HFFc6 (cell line): ENCODE measurements at regions not wholly inside any gene's neighbourhood (a gene's known extent, or its start where the extent isn't known, plus 50 kb on each side); places are given as distances from the start of the nearest gene placed in this dataset.
A peak's percentile ranks its signal among the peaks of the same experiment; 100 is the strongest.

ENCODE experiments used
- DNase-seq: peaks from one replicate; pipeline ENCODE4 v3.0.0-alpha.2; 2018
- H3K27ac Mint-ChIP-seq: 2 replicates; pipeline ENCODE4 v1.8.0; 2020; ENCODE audit warnings: mild to moderate bottlenecking, mixed read lengths
- H3K27me3 Mint-ChIP-seq: 2 replicates; pipeline ENCODE4 v1.8.0; 2021; ENCODE audit warnings: mild to moderate bottlenecking, moderate library complexity, mixed read lengths; ENCODE audit not compliant: insufficient read depth
- H3K36me3 Mint-ChIP-seq: 2 replicates; pipeline ENCODE4 v1.8.0; 2021; ENCODE audit warnings: low read depth, mixed read lengths
- H3K4me1 Mint-ChIP-seq: 2 replicates; pipeline ENCODE4 v1.8.0; 2020; ENCODE audit warnings: low read depth, mixed read lengths
- H3K4me3 Mint-ChIP-seq: 2 replicates; pipeline ENCODE4 v1.8.0; 2020; ENCODE audit warnings: mild to moderate bottlenecking, moderate library complexity, mixed read lengths
- H3K9me3 Mint-ChIP-seq: 2 replicates; pipeline ENCODE4 v1.8.0; 2020; ENCODE audit warnings: mild to moderate bottlenecking, mixed read lengths
- TF ChIP-seq, protein P1 (sequence below): fragments of 200-600 bp; sonication (generic); IDR thresholded peaks from 2 replicates; pipeline ENCODE4 v1.5.0; 2021; ENCODE audit warnings: antibody characterized with exemption, mild to moderate bottlenecking

DNA sequence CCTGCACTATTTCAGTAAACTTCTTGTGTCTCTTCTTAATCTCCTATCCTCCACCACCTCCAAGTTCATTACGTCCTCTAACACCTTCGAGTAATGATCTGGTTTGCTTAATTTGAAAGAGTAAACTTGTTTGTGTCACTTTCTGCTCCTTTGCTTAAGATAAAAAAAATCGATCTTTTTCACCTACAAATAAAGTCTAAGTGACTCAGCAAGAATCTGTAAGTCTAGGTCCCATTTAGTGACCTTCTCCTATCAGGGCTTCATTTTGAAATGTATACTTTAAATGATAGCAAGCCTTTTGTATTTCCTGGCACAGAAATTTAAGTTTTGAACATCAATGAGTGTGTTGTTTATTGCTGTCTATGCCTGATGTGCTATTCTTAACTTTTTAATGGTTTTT, 260.9 kb upstream of the TFPI start:
- no peak for DNase-seq
- Mint-ChIP-seq H3K36me3 (no peaks in the 10 kb centered on the region), H3K9me3 (no peaks in the 10 kb centered on the region; the same call in 1 of the 2 replicates), H3K4me1 (peaks cover 13% of the 10 kb centered on the region), H3K4me3 (peak overlapping the region; percentile 3; the same call in 1 of the 2 replicates), H3K27ac (no peak overlapping the region), H3K27me3 (no peaks in the 10 kb centered on the region)
- TF ChIP-seq, protein P1, sequence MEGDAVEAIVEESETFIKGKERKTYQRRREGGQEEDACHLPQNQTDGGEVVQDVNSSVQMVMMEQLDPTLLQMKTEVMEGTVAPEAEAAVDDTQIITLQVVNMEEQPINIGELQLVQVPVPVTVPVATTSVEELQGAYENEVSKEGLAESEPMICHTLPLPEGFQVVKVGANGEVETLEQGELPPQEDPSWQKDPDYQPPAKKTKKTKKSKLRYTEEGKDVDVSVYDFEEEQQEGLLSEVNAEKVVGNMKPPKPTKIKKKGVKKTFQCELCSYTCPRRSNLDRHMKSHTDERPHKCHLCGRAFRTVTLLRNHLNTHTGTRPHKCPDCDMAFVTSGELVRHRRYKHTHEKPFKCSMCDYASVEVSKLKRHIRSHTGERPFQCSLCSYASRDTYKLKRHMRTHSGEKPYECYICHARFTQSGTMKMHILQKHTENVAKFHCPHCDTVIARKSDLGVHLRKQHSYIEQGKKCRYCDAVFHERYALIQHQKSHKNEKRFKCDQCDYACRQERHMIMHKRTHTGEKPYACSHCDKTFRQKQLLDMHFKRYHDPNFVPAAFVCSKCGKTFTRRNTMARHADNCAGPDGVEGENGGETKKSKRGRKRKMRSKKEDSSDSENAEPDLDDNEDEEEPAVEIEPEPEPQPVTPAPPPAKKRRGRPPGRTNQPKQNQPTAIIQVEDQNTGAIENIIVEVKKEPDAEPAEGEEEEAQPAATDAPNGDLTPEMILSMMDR = no peak

DNA sequence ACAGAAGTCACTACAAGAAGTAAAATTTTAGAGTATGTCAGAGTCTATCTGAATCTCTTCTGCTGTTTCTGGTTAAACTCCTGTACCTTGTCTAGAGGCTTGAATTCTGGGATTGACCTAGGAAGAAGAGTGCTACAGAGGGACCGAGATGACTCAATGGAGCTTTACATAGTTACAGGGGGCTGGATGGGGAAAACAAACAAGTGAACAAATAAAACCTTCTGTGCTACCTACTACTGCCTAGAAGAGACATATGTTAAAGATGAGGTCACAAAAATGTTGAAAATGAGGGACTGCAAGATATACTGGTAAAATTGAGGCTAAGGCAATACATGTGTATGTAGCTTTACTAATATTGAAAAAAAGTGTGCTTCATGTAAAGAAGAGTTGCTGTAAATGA, 265.4 kb upstream of the TFPI start:
- TF ChIP-seq, protein P1 = no peak
- Mint-ChIP-seq H3K27me3 (no peaks in the 10 kb centered on the region), H3K4me3 (no peak overlapping the region), H3K4me1 (peaks cover 25% of the 10 kb centered on the region), H3K36me3 (no peaks in the 10 kb centered on the region), H3K27ac (no peak overlapping the region), H3K9me3 (no peaks in the 10 kb centered on the region; the same call in 1 of the 2 replicates)
- no peak for DNase-seq

DNA sequence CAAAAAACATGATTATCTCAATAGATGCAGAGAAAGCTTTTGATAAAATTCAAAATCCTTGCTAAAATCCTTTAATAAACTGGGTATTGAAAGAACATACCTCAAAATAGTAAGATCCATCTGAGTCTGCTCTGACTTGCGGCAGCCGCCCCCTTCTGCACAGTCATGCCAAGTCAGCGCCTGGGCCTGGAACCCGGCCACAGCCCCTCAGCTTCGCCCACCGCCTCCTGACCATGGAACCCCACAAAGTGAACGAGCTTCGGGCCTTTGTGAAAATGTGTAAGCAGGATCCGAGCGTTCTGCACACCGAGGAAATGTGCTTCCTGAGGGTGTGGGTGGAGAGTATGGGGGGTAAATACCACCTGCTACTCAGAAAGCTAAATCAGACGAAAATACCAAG, 270.9 kb upstream of the TFPI start:
- no peaks in the 10 kb centered on the region for H3K27me3 Mint-ChIP-seq
- H3K36me3 Mint-ChIP-seq = peaks cover 6% of the 10 kb centered on the region
- TF ChIP-seq, protein P1 = no peak
- no peak for DNase-seq
- no peak overlapping the region for H3K4me3 Mint-ChIP-seq
- peaks cover 30% of the 10 kb centered on the region for H3K4me1 Mint-ChIP-seq
- H3K9me3 Mint-ChIP-seq = peaks cover 6% of the 10 kb centered on the region
- H3K27ac Mint-ChIP-seq = no peak overlapping the region

DNA sequence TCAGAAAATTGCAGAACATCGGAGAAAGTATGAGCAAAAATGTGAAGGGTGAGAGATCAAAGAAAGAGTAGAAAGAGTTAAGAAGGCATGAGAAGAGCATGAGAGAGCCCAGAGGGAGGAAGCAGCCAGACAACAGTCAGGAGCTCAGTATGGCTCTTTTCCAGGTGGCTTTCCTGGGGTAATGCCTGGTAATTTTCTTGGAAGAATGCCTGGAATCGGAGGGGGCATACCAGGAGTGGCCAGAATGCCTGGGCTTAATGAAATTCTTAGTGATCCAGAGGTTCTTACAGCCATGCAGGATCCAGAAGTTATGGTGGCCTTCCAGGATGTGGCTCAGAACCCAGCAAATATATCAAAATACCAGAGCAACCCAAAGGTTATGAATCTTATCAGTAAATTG, 271.8 kb upstream of the TFPI start:
- peak; percentile 15 for DNase-seq
- H3K4me1 Mint-ChIP-seq = peaks cover 30% of the 10 kb centered on the region
- H3K36me3 Mint-ChIP-seq = peaks cover 6% of the 10 kb centered on the region
- H3K4me3 Mint-ChIP-seq = no peak overlapping the region
- H3K27ac Mint-ChIP-seq = no peak overlapping the region
- TF ChIP-seq, protein P1 = no peak
- peaks cover 6% of the 10 kb centered on the region for H3K9me3 Mint-ChIP-seq
- no peaks in the 10 kb centered on the region for H3K27me3 Mint-ChIP-seq

DNA sequence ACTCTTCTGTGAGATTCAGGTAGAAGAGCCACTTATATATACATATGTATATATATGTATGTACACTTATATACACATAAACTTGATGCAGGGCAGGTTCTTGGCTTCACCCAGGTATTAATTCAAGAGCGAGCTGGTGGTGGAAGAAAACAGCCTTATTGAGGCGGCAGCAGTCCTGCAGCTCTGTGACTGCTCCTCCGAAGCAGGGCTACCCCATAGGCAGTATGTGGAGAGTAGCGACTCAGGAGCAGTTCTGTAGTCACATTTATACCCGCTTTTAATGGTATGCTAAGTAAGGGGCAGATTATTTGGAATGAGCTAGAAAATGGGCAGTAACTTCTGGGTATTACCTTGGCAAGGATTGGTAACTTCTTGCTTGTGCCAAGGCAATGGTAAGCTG, 280.6 kb upstream of the TFPI start:
- H3K27me3 Mint-ChIP-seq = no peaks in the 10 kb centered on the region
- no peaks in the 10 kb centered on the region for H3K36me3 Mint-ChIP-seq
- H3K9me3 Mint-ChIP-seq = no peaks in the 10 kb centered on the region
- H3K27ac Mint-ChIP-seq = no peak overlapping the region
- no peaks in the 10 kb centered on the region for H3K4me1 Mint-ChIP-seq
- no peak overlapping the region for H3K4me3 Mint-ChIP-seq
- DNase-seq = no peak
- TF ChIP-seq, protein P1 = no peak

DNA sequence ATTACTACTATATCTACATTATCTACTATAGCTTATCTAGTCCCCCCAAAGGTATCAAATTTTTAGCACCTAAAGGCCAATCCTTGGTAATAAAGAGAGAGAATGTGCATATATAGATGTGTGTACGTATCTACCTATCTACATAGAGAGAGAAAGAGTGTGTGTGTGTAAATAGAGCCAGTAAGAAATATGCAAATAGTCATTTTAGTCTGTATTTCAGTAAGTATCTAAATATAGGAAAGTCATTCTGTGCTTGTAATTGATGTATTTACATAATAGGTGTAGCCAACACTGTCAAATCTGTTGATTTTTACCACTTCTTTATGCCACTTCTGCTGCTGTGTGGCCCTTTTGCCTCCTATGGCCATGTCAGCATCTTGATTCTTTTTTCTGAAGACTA, 284.5 kb upstream of the TFPI start:
- no peaks in the 10 kb centered on the region for H3K27me3 Mint-ChIP-seq
- H3K4me3 Mint-ChIP-seq = no peak overlapping the region
- TF ChIP-seq, protein P1 = no peak
- no peaks in the 10 kb centered on the region for H3K9me3 Mint-ChIP-seq
- no peak for DNase-seq
- no peaks in the 10 kb centered on the region for H3K36me3 Mint-ChIP-seq
- H3K27ac Mint-ChIP-seq = no peak overlapping the region
- H3K4me1 Mint-ChIP-seq = peaks cover 6% of the 10 kb centered on the region; the same call in 1 of the 2 replicates
